GM23338 (cell line): ENCODE measurements at regions not wholly inside any gene's neighbourhood (a gene's known extent, or its start where the extent isn't known, plus 50 kb on each side); places are given as distances from the start of the nearest gene placed in this dataset.

Source experiments
- ATAC-seq: fragments of 200-7000 bp; cut with Tn5 transposase; 3 replicates; pipeline ENCODE4 v1.9.1; 2020
- DNase-seq: peaks from one replicate; pipeline ENCODE4 v3.0.0-alpha.2; 2015; ENCODE audit warnings: low spot score
- H2AFZ ChIP-seq: fragments of 200-600 bp; sonication (generic); 2 replicates; pipeline ENCODE4 v1.8.0; 2016; ENCODE audit warnings: antibody characterized with exemption, mild to moderate bottlenecking, moderate library complexity
- H3F3A ChIP-seq: fragments of 200-600 bp; sonication (generic); replicated peaks from 2 replicates; pipeline ENCODE4 v1.8.0; 2017; ENCODE audit warnings: antibody characterized with exemption, mixed run types, low read depth
- H3K27ac ChIP-seq: fragments of 200-600 bp; sonication (generic); 2 replicates; pipeline ENCODE4 v1.6.1; 2016; ENCODE audit warnings: low read depth
- H3K27me3 ChIP-seq: fragments of 200-600 bp; sonication (generic); 2 replicates; pipeline ENCODE4 v1.8.0; 2016; ENCODE audit warnings: mild to moderate bottlenecking, mixed run types, moderate library complexity; ENCODE audit not compliant: insufficient read depth
- H3K36me3 ChIP-seq: fragments of 200-600 bp; sonication (generic); 2 replicates; pipeline ENCODE4 v1.8.0; 2016; ENCODE audit warnings: mild to moderate bottlenecking; ENCODE audit not compliant: insufficient read depth
- H3K4me1 ChIP-seq: fragments of 200-600 bp; sonication (generic); 2 replicates; pipeline ENCODE4 v1.8.0; 2016; ENCODE audit warnings: mild to moderate bottlenecking, moderate library complexity; ENCODE audit not compliant: insufficient read depth
- H3K4me2 ChIP-seq: fragments of 200-600 bp; sonication (generic); 2 replicates; pipeline ENCODE4 v1.7.1; 2017; ENCODE audit warnings: mixed run types
- H3K4me3 ChIP-seq: fragments of 200-600 bp; sonication (generic); 2 replicates; pipeline ENCODE4 v1.6.1; 2016; ENCODE audit warnings: mixed run types
- H3K79me2 ChIP-seq: fragments of 200-600 bp; sonication (generic); replicated peaks from 2 replicates; pipeline ENCODE4 v1.8.0; 2017; ENCODE audit warnings: mild to moderate bottlenecking; ENCODE audit not compliant: insufficient read depth
- H3K9me2 ChIP-seq: fragments of 200-600 bp; sonication (generic); 2 replicates; pipeline ENCODE4 v1.8.0; 2017; ENCODE audit not compliant: insufficient read depth
- H4K20me1 ChIP-seq: fragments of 200-600 bp; sonication (generic); replicated peaks from 2 replicates; pipeline ENCODE4 v1.8.0; 2017; ENCODE audit warnings: mild to moderate bottlenecking; ENCODE audit not compliant: insufficient read depth
- H3K27ac Mint-ChIP-seq: 2 replicates; pipeline ENCODE4 v1.8.0; 2020; ENCODE audit warnings: inconsistent platforms, mild to moderate bottlenecking, moderate library complexity, mixed read lengths
- H3K27me3 Mint-ChIP-seq: 3 replicates; pipeline ENCODE4 v1.8.0; 2022; ENCODE audit warnings: low read depth, mild to moderate bottlenecking, moderate library complexity, mixed read lengths, inconsistent platforms; ENCODE audit not compliant: insufficient read depth, poor library complexity
- H3K36me3 Mint-ChIP-seq: 3 replicates; pipeline ENCODE4 v1.8.0; 2021; ENCODE audit warnings: low read depth, mild to moderate bottlenecking, inconsistent platforms, moderate library complexity, mixed read lengths
- H3K4me1 Mint-ChIP-seq: 3 replicates; pipeline ENCODE4 v1.8.0; 2020; ENCODE audit warnings: mild to moderate bottlenecking, inconsistent platforms, mixed read lengths
- H3K4me3 Mint-ChIP-seq: 3 replicates; pipeline ENCODE4 v1.8.0; 2021; ENCODE audit warnings: moderate library complexity, mild to moderate bottlenecking, inconsistent platforms, mixed read lengths
- H3K9me3 Mint-ChIP-seq: 3 replicates; pipeline ENCODE4 v1.8.0; 2020; ENCODE audit warnings: moderate library complexity, mild to moderate bottlenecking, inconsistent platforms, mixed read lengths
- NANOG ChIP-seq: IDR thresholded peaks from 2 replicates; pipeline ENCODE4 v1.6.1; 2016; ENCODE audit warnings: antibody characterized with exemption, borderline replicate concordance
- POLR2AphosphoS5 ChIP-seq: IDR thresholded peaks from 2 replicates; pipeline ENCODE4 v1.6.1; 2016; ENCODE audit warnings: antibody characterized with exemption, low read depth
- TF ChIP-seq, protein P1 (sequence below): fragments of 250-450 bp; sonication (Bioruptor Pico); IDR thresholded peaks from 2 replicates; pipeline ENCODE4 v1.5.0; 2020; ENCODE audit warnings: mild to moderate bottlenecking, moderate library complexity
- TF ChIP-seq, protein P2 (sequence below), 2 experiments: fragments of 200-600 bp in 1 of 2; sonication (generic) in 1 of 2; conservative IDR thresholded peaks; 2 replicates each; pipeline versions ENCODE4 v1.5.1 to v1.6.1; 2016 to 2017; ENCODE audit warnings: antibody characterized with exemption in 2 of 2, low read depth in 2 of 2, mild to moderate bottlenecking in 2 of 2, moderate library complexity in 1 of 2

DNA sequence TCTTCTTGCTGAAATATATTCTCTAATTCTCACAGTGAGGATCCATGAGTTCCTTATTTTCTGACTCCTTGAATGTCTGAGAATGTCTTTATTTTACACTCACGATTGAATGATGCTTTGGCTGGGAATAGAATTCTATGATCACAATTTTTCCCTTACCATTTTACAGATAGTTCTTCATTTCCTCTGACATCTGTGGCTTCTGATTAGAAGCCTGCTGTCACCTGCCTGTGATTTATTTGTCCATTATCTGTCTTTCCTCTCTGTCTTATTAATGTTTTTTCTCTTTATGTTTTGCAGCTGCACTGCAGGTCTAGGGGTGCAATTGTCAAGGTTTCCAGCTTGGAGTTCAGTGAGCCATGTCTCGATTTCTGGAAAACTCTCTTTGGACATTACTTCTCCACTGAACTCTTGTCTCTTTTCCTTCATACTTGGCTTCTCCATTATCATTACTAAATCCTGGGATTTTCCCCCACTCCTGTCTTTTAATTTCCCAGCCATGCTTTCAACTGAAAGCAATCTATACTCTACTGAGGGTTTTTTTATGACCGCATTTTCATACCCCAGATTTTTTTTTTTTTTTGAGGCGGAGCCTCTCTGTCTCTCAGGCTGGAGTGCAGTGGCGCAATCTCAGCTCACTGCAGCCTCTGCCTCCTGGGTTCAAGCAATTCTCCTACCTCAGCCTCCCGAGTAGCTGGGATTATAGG, 85.8 kb upstream of the PRNP start:
- Histone ChIP-seq H3K27me3 (no peaks in the 10 kb centered on the region), H3K4me1 (no peaks in the 10 kb centered on the region), H3K79me2 (no peaks in the 10 kb centered on the region), H3K4me3 (no peak overlapping the region), H3K9me2 (no peaks in the 10 kb centered on the region), H3K27ac (no peak overlapping the region), H3F3A (no peaks in the 10 kb centered on the region), H4K20me1 (no peaks in the 10 kb centered on the region), H3K4me2 (no peak overlapping the region), H3K36me3 (no peaks in the 10 kb centered on the region), H2AFZ (no peak overlapping the region)
- DNase-seq, result no peak
- TF ChIP-seq, protein P1, sequence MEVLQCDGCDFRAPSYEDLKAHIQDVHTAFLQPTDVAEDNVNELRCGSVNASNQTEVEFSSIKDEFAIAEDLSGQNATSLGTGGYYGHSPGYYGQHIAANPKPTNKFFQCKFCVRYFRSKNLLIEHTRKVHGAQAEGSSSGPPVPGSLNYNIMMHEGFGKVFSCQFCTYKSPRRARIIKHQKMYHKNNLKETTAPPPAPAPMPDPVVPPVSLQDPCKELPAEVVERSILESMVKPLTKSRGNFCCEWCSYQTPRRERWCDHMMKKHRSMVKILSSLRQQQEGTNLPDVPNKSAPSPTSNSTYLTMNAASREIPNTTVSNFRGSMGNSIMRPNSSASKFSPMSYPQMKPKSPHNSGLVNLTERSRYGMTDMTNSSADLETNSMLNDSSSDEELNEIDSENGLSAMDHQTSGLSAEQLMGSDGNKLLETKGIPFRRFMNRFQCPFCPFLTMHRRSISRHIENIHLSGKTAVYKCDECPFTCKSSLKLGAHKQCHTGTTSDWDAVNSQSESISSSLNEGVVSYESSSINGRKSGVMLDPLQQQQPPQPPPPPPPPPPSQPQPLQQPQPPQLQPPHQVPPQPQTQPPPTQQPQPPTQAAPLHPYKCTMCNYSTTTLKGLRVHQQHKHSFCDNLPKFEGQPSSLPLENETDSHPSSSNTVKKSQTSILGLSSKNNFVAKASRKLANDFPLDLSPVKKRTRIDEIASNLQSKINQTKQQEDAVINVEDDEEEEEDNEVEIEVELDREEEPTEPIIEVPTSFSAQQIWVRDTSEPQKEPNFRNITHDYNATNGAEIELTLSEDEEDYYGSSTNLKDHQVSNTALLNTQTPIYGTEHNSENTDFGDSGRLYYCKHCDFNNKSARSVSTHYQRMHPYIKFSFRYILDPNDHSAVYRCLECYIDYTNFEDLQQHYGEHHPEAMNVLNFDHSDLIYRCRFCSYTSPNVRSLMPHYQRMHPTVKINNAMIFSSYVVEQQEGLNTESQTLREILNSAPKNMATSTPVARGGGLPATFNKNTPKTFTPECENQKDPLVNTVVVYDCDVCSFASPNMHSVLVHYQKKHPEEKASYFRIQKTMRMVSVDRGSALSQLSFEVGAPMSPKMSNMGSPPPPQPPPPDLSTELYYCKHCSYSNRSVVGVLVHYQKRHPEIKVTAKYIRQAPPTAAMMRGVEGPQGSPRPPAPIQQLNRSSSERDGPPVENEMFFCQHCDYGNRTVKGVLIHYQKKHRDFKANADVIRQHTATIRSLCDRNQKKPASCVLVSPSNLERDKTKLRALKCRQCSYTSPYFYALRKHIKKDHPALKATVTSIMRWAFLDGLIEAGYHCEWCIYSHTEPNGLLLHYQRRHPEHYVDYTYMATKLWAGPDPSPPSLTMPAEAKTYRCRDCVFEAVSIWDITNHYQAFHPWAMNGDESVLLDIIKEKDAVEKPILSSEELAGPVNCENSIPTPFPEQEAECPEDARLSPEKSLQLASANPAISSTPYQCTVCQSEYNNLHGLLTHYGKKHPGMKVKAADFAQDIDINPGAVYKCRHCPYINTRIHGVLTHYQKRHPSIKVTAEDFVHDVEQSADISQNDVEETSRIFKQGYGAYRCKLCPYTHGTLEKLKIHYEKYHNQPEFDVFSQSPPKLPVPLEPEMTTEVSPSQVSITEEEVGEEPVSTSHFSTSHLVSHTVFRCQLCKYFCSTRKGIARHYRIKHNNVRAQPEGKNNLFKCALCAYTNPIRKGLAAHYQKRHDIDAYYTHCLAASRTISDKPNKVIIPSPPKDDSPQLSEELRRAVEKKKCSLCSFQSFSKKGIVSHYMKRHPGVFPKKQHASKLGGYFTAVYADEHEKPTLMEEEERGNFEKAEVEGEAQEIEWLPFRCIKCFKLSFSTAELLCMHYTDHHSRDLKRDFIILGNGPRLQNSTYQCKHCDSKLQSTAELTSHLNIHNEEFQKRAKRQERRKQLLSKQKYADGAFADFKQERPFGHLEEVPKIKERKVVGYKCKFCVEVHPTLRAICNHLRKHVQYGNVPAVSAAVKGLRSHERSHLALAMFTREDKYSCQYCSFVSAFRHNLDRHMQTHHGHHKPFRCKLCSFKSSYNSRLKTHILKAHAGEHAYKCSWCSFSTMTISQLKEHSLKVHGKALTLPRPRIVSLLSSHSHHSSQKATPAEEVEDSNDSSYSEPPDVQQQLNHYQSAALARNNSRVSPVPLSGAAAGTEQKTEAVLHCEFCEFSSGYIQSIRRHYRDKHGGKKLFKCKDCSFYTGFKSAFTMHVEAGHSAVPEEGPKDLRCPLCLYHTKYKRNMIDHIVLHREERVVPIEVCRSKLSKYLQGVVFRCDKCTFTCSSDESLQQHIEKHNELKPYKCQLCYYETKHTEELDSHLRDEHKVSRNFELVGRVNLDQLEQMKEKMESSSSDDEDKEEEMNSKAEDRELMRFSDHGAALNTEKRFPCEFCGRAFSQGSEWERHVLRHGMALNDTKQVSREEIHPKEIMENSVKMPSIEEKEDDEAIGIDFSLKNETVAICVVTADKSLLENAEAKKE (CRISPR knock-in tag), result no peak
- TF ChIP-seq, protein P2, sequence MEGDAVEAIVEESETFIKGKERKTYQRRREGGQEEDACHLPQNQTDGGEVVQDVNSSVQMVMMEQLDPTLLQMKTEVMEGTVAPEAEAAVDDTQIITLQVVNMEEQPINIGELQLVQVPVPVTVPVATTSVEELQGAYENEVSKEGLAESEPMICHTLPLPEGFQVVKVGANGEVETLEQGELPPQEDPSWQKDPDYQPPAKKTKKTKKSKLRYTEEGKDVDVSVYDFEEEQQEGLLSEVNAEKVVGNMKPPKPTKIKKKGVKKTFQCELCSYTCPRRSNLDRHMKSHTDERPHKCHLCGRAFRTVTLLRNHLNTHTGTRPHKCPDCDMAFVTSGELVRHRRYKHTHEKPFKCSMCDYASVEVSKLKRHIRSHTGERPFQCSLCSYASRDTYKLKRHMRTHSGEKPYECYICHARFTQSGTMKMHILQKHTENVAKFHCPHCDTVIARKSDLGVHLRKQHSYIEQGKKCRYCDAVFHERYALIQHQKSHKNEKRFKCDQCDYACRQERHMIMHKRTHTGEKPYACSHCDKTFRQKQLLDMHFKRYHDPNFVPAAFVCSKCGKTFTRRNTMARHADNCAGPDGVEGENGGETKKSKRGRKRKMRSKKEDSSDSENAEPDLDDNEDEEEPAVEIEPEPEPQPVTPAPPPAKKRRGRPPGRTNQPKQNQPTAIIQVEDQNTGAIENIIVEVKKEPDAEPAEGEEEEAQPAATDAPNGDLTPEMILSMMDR (conservative IDR thresholded peaks at IDR 0.05; ENCODE audit: low read depth in 2 of 2), result no peak
- no peak for TF ChIP-seq NANOG
- no peak for TF ChIP-seq POLR2AphosphoS5
- H3K4me3 Mint-ChIP-seq, result no peak overlapping the region
- ATAC-seq, result no peak
- H3K9me3 Mint-ChIP-seq, result no peaks in the 10 kb centered on the region; the same call in 2 of the 3 replicates
- H3K36me3 Mint-ChIP-seq, result no peaks in the 10 kb centered on the region
- H3K4me1 Mint-ChIP-seq, result no peaks in the 10 kb centered on the region
- H3K27me3 Mint-ChIP-seq, result no peaks in the 10 kb centered on the region
- H3K27ac Mint-ChIP-seq, result no peak overlapping the region
